ENCODE measurements at regions not wholly inside any gene's neighbourhood (a gene's known extent, or its start where the extent isn't known, plus 50 kb on each side); places are given as distances from the start of the nearest gene placed in this dataset.

DNA sequence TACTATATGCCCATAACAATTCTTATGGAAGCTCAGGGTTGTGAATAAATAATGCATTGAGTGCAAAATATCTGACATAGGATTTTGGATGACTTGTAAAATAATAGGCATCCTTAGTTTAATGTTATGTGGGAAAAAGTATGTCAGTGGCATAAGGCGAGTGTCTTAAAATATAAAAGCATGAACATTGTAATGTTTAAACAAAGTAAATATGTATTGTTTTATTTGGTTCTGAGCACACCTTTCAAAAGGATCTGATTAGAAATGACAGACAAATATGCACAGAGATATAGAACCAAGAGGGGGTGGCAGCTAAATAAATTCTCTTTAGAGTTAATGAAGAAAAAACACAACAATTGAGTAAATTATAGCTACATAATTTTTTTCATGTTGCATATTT, 51.3 kb upstream of the FOXP2 start:
- TF ChIP-seq, protein P1, sequence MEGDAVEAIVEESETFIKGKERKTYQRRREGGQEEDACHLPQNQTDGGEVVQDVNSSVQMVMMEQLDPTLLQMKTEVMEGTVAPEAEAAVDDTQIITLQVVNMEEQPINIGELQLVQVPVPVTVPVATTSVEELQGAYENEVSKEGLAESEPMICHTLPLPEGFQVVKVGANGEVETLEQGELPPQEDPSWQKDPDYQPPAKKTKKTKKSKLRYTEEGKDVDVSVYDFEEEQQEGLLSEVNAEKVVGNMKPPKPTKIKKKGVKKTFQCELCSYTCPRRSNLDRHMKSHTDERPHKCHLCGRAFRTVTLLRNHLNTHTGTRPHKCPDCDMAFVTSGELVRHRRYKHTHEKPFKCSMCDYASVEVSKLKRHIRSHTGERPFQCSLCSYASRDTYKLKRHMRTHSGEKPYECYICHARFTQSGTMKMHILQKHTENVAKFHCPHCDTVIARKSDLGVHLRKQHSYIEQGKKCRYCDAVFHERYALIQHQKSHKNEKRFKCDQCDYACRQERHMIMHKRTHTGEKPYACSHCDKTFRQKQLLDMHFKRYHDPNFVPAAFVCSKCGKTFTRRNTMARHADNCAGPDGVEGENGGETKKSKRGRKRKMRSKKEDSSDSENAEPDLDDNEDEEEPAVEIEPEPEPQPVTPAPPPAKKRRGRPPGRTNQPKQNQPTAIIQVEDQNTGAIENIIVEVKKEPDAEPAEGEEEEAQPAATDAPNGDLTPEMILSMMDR (conservative IDR thresholded peaks at IDR 0.05 in 1 of 2, IDR thresholded peaks at IDR 0.05 in 1 of 2; ENCODE audit: low read depth in 1 of 2, low read length in 2 of 2): no peak
- no peak for TF ChIP-seq EZH2 (IDR thresholded peaks at IDR 0.05; ENCODE audit: low read length, missing control alignments)
